HG03558 (cell line): ENCODE measurements at regions not wholly inside any gene's neighbourhood (a gene's known extent, or its start where the extent isn't known, plus 50 kb on each side); places are given as distances from the start of the nearest gene placed in this dataset.
"Not testable (repeated sequence)": the region's sequence is repeated elsewhere in the genome, so short reads cannot be mapped to it uniquely, and the experiment has no call there.

Source experiments
- ATAC-seq: cut with Tn5 transposase; IDR thresholded peaks from one replicate; pipeline ENCODE4 v1.9.1; 2021; ENCODE audit warnings: moderate number of reproducible peaks; ENCODE audit not compliant: unreplicated experiment; ENCODE audit errors: extremely low read depth

- ATAC-seq, result not testable (repeated sequence)
Measured at GRCh38 chr4:4004702-4005101, 222.0 kb downstream of the OTOP1 start.

- not testable (repeated sequence) for ATAC-seq
Measured at GRCh38 chr4:4006356-4006755, 220.4 kb downstream of the OTOP1 start.

- not testable (repeated sequence) for ATAC-seq
Measured at GRCh38 chr4:4019071-4019470, 207.7 kb downstream of the OTOP1 start.

GRCh38 chr4:4021161-4021560 lies 205.6 kb downstream of the OTOP1 start:
- not testable (repeated sequence) for ATAC-seq

- ATAC-seq, result not testable (repeated sequence)
Measured at GRCh38 chr4:4026708-4027107, 200.0 kb downstream of the OTOP1 start.

- not testable (repeated sequence) for ATAC-seq
Measured at GRCh38 chr4:4028752-4029151, 198.0 kb downstream of the OTOP1 start.

- not testable (repeated sequence) for ATAC-seq
Measured at GRCh38 chr4:4030509-4030908, 196.2 kb downstream of the OTOP1 start.

- not testable (repeated sequence) for ATAC-seq
Measured at GRCh38 chr4:4031446-4032135, 195.1 kb downstream of the OTOP1 start.

GRCh38 chr4:4032364-4032763 lies 194.4 kb downstream of the OTOP1 start:
- not testable (repeated sequence) for ATAC-seq

GRCh38 chr4:4032801-4033605 lies 193.7 kb downstream of the OTOP1 start:
- ATAC-seq, result not testable (repeated sequence)

GRCh38 chr4:4037399-4038138 lies 189.2 kb downstream of the OTOP1 start:
- ATAC-seq, result not testable (repeated sequence)

GRCh38 chr4:4045823-4046222 lies 180.9 kb downstream of the OTOP1 start:
- not testable (repeated sequence) for ATAC-seq

GRCh38 chr4:4046686-4047085 lies 180.0 kb downstream of the OTOP1 start:
- not testable (repeated sequence) for ATAC-seq

GRCh38 chr4:4047202-4047601 lies 179.5 kb downstream of the OTOP1 start:
- ATAC-seq, result not testable (repeated sequence)

- ATAC-seq, result not testable (repeated sequence)
Measured at GRCh38 chr4:4048227-4048626, 178.5 kb downstream of the OTOP1 start.

- not testable (repeated sequence) for ATAC-seq
Measured at GRCh38 chr4:4050781-4051180, 175.9 kb downstream of the OTOP1 start.

- not testable (repeated sequence) for ATAC-seq
Measured at GRCh38 chr4:4052933-4053332, 173.8 kb downstream of the OTOP1 start.

GRCh38 chr4:4057226-4057625 lies 169.5 kb downstream of the OTOP1 start:
- not testable (repeated sequence) for ATAC-seq

GRCh38 chr4:4084171-4084570 lies 142.6 kb downstream of the OTOP1 start:
- not testable (repeated sequence) for ATAC-seq

GRCh38 chr4:4089716-4090419 lies 136.9 kb downstream of the OTOP1 start:
- ATAC-seq, result not testable (repeated sequence)
